Stimulated activated CD4-positive, alpha-beta T cell treated with anti-CD3 and anti-CD28 coated beads, Interleukin-1b, Interleukin-23, amount 100 ng/mL, for 1 hour (primary cell): ENCODE measurements at regions not wholly inside any gene's neighbourhood (a gene's known extent, or its start where the extent isn't known, plus 50 kb on each side); places are given as distances from the start of the nearest gene placed in this dataset.
"Not testable (repeated sequence)": the region's sequence is repeated elsewhere in the genome, so short reads cannot be mapped to it uniquely, and the experiment has no call there.

ENCODE experiments used
- DNase-seq, 2 donors: peaks; one replicate each; pipeline ENCODE4 v3.0.0-alpha.2; 2020; ENCODE audit warnings: low read depth in 2 of 2

DNA sequence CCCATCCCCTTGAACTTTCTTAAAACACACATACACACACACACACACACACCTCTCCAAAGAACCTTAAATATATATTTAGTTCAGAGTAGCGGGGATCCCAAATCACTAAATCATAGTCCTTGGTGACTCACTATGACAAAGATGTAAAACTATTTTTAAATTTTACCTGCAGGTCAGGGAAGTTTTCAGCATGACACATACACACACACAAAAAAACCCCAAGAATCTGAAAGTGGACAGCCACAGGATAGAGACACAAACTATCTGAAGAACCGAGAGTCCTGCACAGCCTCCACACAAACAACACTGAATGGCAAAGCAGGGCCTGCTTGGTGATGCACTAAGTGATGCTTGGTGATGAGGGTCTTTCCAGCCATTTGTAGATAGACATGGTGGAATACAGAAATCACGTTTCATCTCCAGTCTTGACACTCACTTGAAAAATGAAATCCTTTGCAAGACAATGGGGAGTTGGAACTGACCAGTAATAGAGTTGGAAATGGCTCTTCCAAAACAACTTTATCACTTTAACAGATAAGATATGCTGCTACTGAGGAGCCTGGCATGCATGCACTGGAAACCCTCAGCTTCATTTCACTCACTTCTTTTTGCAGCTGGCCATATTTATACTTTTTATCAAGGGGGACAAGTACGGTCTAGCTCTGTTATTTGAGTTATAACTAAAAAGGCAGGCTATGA, 307.3 kb downstream of the RAPGEF2 start:
- DNase-seq = no peak

GRCh38 chr4:159410891-159411290, 308.0 kb downstream of the RAPGEF2 start:
- DNase-seq = no peak

DNA sequence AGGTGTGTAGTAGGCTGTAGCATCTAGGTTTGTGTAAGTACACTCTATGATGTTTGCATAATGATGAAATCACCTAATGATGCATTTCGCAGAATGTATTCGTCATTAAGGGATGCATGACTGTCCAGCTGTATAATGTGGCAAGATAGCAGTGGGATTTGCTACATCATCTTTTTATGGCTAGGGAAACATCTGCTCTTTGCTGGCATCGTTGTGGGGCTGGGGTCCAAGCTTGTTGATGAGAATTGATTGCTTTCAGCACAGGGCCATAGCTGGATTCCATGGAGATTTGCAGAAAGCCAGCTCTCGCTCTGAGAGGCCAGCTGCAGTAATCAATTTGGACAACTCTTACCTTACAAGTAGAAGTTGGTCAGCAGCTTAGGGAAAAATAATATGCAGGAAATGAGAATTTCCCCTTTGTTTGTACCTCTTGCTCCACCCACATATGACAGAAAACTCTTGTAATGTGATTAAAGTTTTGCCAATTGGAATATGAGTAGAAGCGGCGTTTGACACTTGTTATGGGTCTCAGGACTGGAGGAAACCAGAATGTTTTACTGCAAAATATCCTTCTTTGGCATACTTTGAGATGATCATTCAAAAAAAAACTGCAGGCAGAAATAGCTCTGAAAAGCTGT, 310.5 kb downstream of the RAPGEF2 start:
- no peak for DNase-seq

- DNase-seq = no peak
Measured at GRCh38 chr4:159414305-159414704, 311.4 kb downstream of the RAPGEF2 start.

- no peak for DNase-seq
Measured at GRCh38 chr4:159416073-159416472, 313.2 kb downstream of the RAPGEF2 start.

GRCh38 chr4:159416996-159417395, 314.1 kb downstream of the RAPGEF2 start:
- DNase-seq = no peak

DNA sequence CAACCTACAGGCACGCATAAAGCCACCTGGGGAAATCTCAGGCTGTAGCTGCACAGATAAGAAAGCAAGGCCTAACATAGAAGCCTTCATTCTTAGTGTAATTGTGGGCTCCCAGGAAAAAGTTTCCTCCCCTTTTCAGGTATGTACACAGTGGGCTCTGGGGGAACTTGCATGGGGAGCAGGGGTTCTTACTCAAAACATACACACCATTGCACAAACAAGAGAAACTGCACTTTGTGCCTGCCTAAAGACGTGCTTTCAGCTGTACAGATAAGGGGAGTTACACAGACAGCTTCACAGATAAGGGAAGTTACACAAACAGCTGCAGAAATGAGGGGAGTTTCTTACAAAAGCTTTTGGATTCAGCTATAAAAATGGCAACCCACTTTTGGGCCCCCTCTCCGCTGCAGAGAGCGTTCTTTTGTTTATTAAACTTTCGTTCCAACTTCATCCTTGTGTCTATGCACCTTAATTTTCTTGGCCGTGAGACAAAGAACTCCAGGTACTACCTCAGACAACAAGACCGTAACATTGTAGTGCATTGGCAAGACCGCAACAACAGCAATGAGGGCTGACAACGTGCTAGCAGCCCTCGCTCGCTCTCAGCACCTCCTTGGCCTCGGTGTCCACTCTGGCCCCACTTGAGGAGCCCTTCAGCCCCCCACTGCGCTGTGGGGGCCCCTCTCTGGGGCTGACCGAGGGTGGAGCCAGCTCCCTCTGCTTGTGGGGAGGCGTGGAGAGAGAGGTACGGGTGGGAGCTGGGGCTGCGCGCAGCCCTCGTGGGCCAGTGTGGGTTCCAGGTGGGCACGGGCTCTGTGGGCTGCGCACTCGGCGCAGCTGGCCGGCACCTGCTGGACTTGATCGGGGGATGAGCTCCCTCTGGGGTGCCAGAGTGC, 317.5 kb downstream of the RAPGEF2 start:
- no peak for DNase-seq

DNA sequence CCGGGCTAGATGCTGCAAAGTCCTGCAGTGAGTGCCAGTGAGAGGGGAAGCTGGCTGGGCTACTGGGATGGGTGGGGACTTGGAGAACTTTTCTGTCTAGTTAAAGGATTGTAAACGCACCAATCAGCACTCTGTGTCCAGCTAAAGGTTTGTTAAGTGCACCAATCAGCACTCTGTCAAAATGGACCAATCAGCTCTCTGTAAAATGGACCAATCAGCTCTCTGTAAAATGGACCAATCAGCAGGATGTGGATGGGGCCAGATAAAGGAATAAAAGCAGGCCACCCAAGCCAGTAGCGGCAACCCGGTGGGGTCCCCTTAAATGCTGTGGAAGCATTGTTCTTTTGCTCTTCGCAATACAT, 318.2 kb downstream of the RAPGEF2 start:
- DNase-seq = not testable (repeated sequence)

DNA sequence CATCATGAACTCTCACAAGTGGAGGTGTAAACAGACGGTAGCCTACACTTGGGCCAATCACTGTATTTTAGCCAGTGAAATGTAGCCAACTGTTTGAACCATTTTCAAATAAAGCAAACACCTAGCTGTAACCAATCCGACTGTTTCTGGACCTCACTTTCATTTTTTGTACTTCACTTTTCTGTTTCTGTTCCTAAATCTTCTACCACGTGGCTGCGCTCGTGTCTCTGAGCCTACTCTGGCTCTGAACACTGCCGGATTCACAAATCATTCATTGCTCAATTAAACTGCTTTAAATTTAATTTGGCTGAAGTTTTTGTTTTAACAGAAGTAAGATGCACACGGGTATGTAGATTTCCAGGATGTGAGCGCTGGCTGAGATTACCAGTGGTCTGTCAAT, 319.1 kb downstream of the RAPGEF2 start:
- no peak for DNase-seq

- no peak for DNase-seq
Measured at GRCh38 chr4:159422626-159423025, 319.7 kb downstream of the RAPGEF2 start.

GRCh38 chr4:159425737-159426305, 322.9 kb downstream of the RAPGEF2 start:
- no peak for DNase-seq

- no peak for DNase-seq
Measured at GRCh38 chr4:159428293-159428692, 325.4 kb downstream of the RAPGEF2 start.

DNA sequence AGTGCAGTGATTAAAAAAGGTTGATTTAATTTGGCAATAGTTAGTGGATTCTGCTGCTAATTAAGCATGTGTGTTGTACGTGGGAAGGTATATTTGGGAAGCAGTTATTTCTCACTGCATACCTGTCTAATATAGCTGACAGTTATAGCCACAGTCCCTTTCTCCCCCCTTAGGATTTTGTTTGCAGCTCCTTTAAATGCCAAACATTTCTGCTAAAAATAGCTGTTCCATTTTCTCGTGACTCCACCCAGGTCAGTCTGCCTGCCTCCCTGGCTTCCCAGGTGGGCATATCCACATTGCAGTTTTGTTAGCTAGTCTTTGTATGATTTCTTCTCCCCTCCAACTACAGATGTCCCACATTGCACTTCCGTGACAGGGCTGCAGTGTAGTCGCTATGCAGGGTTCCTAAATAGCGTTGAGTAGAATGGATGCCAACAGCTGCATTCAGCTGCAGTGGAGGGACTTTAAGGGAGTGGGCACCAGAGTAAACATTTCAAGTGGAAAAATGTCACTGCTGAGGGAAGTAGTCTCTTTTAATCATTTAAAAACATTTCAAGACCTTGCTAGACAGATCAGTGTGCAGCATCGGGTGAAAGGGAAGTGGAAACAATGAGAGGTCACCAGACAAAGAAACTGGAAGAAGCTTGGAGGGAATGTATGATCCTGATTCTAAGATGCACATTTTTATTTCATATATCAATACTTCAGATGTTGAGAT, 326.3 kb downstream of the RAPGEF2 start:
- no peak for DNase-seq

- no peak for DNase-seq
Measured at GRCh38 chr4:159429693-159430035, 326.8 kb downstream of the RAPGEF2 start.

GRCh38 chr4:159430896-159431295, 328.0 kb downstream of the RAPGEF2 start:
- no peak for DNase-seq

GRCh38 chr4:159432436-159432835, 329.6 kb downstream of the RAPGEF2 start:
- DNase-seq = no peak

- no peak for DNase-seq
Measured at GRCh38 chr4:159433337-159433736, 330.5 kb downstream of the RAPGEF2 start.

DNA sequence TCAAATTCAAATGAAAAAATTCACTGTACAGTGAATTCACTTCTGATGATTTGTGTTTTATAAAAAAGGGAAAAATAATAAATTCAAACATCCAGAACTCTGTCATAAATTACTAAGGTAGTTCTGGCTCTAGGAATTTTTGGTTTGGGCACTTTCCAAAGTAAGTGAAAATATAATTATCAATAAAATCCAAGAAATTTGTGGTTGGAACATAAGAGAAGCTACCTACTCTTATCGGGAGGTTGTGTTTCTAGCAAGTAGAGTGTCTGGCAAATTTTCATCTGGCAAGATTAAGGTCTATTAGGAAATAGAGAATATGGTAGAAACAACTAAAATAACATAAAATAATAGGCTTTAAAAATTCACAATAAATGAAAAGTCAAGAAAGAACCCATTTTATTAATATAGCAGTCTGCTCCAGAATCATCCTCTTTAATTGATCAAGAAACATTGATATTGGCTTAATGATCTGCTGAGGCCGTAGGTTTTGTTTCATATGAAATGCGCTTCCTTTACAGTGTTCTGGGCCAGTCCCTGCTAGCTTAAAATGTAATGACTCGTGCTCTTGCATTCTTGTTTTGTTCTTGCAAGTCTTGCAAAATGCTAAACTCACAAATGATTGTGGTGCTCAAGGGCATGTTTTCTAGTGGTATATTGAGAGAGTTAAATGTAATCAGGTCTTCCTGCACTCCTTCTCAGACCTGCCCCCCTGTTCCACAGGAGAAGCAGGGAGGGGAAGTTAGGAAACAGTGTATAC, 331.4 kb downstream of the RAPGEF2 start:
- DNase-seq = no peak

DNA sequence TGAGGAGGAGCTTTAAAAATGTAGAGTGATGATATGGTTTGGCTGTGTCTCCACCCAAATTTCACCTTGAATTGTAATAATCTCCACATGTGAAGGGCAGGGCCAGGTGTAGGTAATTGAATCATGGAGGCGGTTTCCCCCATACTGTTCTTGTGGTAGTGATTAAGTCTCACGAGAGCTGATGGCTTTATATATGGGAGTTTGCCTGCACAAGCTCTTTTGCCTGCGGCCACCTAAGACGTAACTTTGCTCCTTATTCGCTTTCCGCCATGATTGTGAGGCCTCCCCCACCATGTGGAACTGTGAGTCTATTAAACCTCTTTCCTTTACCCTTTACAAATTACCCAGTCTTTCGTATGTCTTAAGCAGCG, 332.0 kb downstream of the RAPGEF2 start:
- DNase-seq = no peak

DNA sequence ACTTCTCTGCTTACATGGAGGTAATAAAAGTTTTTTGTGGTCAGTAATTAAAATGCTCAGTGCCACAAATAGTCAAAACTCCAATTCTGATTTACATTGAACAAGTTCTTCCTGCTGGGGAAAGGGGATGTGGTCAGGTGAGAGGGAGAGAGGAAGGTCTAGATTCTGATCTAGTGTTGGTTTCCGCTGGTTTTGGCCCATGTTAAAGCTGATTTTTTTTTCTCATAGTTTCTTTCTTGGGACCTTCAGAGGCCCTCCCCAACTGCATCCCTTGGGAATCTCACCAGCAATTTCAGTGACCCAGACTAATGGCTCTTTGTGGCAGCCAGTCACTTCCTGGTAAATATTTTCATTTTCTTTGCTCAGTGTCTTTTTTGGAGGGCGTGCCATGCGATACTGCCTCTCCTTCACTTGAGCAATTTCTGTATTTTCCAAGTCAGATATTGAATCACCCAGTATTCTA, 332.7 kb downstream of the RAPGEF2 start:
- no peak for DNase-seq

- no peak for DNase-seq
Measured at GRCh38 chr4:159443975-159444374, 341.1 kb downstream of the RAPGEF2 start.
